ENCODE measurements at regions not wholly inside any gene's neighbourhood (a gene's known extent, or its start where the extent isn't known, plus 50 kb on each side); places are given as distances from the start of the nearest gene placed in this dataset.
"Not testable (repeated sequence)": the region's sequence is repeated elsewhere in the genome, so short reads cannot be mapped to it uniquely, and the experiment has no call there.

DNA sequence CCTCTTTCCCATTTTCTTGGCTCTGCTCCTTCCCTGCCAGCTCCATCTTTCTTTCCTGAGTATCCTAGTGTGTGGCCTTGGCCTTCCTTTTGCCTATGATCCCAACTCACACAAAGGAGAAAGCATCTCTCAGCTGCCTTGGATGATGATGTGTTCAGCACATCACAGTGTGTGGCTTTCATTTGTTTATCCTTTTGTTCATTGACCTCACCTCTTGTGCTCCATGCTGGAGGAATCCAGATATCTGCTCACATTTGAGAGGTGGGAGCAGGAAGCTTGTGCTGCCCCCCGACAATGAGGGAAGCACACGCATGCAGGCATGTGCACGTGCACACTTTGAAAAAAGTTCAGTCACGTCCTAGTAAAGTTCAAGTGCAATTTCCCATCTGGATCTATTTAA is 131.0 kb downstream of the SMIM20 start:
- no peak for DNase-seq (ENCODE audit: low spot score)

DNA sequence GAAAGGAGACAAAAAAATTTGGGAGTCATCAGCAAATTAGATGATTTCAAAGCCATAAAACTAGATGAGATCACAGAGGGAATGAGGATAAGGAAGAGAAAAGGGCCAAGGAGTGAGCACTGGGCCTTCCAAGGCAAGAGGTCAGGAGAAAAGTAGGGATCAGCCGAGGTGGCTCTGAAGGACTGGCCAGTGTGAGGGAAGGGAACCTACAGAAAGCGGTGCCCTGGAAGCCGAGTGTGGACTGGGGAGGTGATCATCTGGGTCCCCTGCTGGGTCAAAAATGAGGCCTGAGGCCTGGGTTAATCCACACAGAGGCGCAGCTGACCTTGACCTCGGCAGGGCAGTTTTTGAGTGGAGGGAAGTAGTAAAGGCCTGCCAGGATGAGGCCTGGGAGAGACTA is 133.8 kb downstream of the SMIM20 start:
- DNase-seq (ENCODE audit: low spot score), result no peak

GRCh38 chr4:26048378-26048882 is 134.4 kb downstream of the SMIM20 start:
- DNase-seq (ENCODE audit: low spot score), result no peak

DNA sequence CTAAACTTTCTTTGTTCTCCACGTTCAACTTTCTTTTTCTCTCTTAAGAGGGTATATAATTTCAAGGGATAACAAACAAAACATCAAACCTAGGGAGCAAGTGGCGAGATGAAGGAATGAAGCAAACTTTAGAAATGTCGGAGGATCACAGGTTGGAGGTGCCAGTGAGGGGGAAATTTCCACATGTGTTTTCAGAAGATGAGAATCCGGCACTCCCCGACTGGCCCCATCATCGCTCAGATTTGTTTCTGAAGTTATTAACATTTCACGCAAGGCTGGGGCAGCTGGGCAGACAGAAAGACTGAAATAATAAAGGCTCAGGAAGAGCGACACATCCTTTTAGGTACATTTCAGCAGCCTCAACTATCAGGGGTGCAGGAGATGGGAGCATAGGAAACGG is 134.9 kb downstream of the SMIM20 start:
- no peak for DNase-seq (ENCODE audit: low spot score)

DNA sequence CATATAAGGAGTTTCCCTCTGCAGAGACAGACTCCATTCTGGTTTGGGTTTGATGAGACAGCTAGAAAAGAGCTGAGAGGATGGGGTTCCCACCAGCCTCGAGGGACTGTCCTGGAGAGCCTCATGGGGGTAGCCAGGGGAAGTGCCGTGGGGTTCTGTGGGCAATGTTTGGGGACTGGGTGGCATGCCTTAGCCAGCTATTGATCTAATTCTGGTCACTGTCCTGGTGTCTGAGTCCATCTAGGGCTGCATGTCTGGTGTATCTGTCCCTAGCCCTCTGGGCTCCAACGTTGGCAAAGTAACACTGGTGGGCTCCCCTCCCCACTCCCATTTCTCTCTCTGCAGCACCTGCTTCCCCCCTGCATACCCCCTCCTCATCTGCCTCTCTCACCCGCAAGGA is 135.4 kb downstream of the SMIM20 start:
- no peak for DNase-seq (ENCODE audit: low spot score)

DNA sequence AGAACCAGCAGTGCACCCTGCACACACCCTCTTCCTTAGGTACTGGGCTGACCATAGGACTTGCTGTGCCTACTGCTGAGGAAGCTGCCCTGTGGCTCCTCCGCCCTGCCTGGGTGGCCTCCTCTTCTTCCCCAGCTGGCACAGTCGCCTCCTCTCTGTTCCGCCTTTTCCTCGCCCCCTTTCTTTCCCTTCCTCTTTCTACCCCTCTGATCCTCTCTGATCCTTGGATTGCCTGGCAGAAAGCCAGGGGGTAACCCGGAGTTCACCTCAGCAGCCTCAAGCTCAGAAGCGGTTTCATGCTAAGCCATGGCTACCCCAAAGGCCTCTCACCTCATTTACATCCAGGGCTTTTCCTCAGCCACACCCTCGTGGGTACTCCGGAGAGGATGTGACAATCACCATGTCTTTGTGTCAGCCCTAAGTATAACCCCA is 136.2 kb downstream of the SMIM20 start:
- no peak for DNase-seq (ENCODE audit: low spot score)

DNA sequence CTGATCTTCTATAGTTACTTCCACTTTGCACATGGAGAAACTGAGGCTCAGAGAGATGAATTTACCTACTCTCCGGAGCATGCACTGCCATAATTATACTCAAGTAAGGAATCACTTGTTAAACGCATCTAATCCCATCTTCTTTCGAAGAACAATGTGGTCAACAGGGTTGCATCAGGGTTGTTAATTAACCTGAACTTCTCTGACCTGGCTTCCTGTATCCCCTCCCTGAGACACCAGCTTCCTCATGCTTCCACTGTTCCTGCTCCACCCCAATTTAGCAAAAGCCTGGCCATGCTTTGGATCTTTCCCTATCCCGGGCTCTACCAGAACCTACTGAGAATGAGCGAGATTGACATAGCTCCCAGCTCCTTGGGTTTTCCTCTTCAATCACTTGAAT is 136.7 kb downstream of the SMIM20 start:
- DNase-seq (ENCODE audit: low spot score), result no peak

- DNase-seq (ENCODE audit: low spot score), result no peak
These were observed 137.2 kb downstream of the SMIM20 start for GRCh38 chr4:26051240-26051639.

DNA sequence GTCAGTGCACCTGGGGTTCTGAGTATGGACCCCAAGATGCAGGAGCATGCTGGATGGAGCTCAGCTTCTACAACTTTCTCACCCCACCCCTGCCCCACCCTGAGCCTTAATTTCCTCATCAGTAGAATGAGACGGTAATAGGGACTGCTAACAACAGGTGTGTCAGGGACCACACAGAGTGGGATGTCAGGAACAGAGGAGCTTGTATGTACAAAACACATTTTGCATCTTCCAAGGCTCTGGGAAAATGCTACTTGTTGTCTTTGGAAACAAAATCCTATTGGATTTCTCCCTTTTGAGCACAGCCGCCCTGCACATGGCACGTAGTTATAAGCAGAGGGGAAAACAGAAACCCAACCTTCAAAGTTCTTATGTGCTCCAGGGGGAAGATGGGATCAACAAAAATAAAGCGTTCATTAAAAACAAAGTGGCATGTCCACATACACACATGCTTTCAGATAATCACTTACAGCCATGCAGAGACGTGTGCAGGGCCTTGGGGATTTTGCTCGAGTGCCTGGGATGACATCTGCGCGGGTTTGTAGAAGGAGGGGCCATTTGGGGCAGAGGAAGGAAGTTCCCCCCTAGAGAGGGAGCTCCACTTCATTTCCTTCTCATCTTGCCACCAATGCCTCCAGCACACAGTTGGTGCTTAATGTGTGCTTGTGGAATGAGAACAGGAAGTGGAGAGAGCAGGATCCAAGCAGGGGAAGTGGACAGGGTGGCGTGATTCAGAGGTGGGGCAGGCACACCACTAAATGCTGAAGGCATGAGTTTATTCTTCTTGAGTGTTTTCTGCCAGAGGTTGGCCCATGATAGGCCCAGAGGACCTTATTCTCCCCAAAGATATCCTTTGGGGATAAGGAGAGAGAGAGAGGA is 138.9 kb downstream of the SMIM20 start:
- no peak for DNase-seq (ENCODE audit: low spot score)

DNA sequence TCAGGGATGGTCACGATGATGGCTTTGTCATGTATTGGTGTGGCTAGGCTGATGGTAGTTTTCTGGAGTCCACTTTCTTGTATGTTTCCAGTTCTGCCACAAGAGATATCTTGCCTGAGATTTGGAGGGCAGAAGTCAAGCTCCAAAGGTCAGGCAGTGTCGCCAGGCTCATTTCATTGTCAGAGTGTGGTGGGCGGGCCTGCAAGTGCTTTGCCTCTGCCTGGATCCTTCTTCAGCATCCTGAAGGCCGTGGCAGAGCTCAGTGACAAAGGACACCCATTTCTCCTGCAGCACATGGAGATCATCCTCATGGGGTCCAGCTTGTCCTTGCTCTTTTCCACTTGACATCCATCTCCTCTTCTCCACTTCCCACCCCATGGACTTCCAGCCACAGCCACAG is 139.7 kb downstream of the SMIM20 start:
- no peak for DNase-seq (ENCODE audit: low spot score)

DNA sequence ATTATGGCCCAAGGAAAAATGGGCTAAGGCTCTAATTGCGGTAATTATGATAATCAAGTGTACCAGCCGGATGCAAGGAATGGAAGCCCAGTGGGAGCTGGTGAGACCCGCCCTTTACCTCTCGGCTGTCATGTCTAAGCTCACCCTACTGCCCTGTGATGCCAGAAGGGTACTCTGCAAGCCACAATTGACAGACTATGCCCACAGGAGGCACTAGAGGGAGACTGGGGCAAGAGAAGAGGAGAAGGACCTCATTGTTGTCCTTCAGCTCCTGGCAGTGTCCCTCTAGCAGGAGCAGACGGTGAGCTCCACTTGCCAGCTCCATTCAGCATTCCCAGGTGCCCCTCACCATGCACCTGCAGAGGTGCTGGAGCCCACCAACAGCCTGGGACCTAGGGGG is 141.8 kb downstream of the SMIM20 start:
- DNase-seq (ENCODE audit: low spot score), result no peak

DNA sequence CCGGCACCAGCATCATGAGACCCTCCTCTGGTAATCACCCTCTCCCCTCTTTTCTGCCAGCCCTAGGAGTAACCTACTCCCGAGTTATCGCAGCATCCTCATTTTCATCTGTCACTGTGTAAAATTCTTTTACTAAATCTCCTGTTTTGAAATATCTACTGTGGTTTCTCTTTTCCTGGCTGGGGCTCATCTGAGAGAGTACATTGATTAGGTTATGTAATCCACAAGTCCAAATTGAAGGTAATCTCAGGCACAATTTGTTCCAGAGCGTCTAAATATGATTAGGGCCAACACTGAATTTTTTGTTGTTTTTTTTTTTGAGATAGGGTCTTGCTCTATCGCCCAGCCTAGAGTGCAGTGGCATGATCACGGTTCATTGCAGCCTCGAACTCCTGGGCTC is 142.4 kb downstream of the SMIM20 start:
- DNase-seq (ENCODE audit: low spot score), result no peak

DNA sequence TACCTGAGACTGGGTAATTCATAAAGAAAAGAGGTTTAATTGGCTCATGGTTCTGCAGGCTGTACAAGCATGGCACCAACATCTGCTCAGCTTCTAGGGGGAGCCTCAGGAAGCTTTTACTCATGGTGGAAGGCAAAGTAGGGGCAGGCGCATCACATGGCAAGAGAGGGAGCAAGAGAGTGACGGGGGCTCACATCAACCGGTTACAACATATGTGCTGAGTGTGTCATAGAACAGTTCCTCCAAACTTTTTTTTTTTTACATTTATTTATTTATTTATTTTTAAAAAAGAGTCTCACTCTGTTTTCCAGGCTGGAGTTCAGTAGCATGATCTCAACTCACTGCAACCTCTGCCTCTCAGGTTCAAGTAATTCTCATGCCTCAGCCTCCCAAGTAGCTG is 143.8 kb downstream of the SMIM20 start:
- not testable (repeated sequence) for DNase-seq (ENCODE audit: low spot score)

GRCh38 chr4:26058537-26058936 is 144.5 kb downstream of the SMIM20 start:
- peak; percentile 52 for DNase-seq (ENCODE audit: low spot score)

DNA sequence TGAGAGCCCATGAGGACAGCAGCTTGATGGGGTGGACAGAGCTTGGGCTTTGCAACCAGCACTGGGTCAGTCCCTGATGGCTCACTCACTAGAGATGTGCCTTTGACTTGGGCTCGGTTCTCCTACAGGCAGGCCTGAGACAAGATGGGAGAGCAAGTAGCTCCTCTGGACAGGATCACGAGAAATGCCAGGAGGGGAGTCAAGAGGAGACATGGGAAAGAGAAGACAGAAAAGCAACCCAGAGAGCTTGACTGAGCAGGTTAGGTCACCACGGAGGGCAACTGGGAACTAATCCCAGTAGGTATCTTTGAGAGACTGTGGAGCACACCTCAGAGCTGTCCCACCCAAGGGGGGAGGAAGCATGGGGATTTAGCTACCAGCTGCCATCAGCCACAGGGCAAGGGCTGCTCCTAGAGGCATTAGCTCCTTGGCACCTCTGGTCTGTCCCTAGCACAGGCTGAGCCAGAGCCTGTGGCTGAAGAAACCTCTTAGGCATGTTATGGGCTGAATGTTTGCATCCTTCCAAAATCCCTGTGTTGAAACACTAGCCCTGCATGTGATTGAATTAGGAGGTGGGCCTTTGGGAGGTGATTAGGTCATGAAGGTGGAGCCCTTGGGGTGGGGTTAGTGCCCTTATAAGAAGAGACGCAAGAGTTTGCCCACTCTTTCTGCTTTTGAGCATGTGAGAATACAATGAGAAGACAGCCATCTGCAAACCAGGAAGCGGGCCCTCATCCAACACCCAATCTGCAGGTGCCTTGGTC is 145.6 kb downstream of the SMIM20 start:
- no peak for DNase-seq (ENCODE audit: low spot score)

DNA sequence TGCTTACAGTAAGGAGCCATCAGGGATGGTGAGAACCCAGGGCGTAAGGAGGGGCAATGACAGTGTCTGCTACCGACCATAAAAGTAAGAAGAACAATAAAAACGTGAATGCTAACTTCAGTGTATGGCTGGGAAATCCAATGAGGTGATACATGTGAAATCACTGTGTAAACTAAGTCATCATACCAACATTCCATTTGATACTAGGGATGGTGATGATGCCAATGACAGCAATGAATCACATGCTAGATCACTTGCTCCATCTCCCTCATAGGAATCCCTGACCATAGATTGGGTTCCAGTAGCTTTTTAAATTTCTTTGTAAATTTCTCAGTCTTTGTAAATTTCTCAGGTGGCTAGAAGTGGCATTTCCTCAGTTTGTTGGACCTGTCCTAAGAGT is 146.3 kb downstream of the SMIM20 start:
- DNase-seq (ENCODE audit: low spot score), result no peak

DNA sequence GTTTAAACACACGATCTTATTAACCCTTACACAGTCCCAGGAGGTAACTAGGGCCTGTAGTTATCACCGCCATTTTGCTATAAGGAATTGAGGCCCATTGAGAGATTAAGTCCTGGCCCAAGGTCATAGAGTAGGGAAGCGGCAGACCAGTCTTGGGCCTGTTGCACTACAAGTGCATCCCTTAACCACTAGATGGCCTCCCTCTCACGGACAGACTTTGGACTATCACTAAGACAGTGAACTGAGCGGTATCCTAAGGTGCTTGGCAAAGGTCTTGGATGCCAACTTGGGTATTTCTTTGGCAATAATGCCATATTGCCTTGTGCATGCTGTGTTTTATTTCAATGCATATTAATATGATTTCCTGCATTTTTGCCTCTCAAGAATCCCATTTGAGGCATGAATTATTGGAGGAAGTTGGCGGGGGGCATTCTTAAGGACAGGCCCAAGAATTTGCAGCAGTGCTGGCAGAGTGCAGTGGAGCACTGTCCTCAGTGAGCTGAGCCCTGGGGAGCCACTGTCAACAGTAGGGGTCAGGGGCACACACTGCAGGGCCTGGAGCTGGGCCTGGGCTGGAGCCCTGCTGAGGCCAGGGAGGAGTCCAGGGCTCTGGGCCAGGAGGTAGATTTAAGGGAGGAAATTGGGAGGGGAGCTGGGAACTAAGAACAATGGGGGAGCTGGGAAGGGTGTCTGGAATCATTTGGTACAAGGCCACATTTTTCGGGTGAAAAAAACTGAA is 147.4 kb downstream of the SMIM20 start:
- DNase-seq (ENCODE audit: low spot score), result peak; percentile 52

- DNase-seq (ENCODE audit: low spot score), result no peak
These were observed 148.2 kb downstream of the SMIM20 start for GRCh38 chr4:26062215-26062614.

GRCh38 chr4:26064009-26064408 is 150.0 kb downstream of the SMIM20 start:
- DNase-seq (ENCODE audit: low spot score), result not testable (repeated sequence)

DNA sequence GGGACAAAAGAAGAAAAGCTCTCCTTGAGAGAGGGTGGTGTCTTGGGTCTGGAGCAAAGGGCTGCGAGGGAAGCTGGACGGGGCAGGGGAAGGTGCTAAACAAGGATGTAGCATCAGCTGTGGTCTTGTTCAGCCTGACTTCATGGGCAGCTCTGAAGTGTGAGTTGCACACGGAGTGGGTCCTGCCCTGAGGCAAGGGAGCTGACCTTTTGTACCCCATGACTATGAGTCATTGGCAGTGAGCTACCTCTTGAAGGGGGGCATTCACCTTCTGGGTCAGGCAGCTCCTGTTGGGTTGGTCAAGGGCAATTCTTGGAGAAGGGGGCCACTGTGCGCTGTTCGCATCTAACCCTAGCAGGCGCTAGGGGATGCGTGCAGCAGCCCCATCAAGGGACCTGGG is 151.8 kb downstream of the SMIM20 start:
- no peak for DNase-seq (ENCODE audit: low spot score)

DNA sequence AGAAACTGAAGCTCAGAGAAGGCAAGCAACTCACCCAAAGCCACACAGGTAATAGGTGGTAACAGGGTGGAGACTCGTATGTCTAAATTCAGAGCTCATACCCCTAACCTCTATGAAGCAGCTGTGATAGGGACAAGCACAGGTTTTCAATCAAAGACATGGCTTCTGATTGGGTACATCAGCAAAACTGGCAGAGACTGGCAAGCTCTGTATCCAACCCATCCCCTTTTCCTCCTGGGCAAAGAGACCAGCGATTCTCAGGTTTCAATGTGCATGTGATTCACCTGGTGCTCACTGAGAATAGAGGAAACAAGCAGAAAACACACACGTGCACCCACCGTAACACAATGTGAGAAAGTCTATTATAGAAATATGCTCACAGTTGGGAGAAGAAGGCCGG is 153.0 kb downstream of the SMIM20 start:
- no peak for DNase-seq (ENCODE audit: low spot score)

DNA sequence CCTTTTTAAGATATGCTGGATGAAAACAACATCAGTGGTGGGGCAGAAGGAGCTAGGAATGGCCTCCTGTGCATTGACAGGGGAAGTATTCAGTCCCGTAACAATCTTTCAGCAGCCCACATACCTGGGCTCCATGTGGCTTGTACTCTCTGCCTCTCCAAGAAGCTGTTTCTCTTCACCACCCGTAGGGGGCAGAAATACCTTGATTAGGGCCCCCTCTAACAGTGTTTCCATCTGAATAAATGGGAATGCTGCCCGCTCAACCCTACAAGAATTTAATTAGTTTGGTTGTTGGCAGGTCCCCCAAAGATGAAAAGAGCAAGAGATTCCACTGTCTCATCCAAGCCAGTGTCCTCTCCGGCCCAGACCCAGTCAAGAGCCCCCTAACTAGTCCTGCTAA is 155.2 kb downstream of the SMIM20 start:
- peak; percentile 19 for DNase-seq (ENCODE audit: low spot score)
